ENCODE measurements at regions not wholly inside any gene's neighbourhood (a gene's known extent, or its start where the extent isn't known, plus 50 kb on each side); places are given as distances from the start of the nearest gene placed in this dataset.

- Histone ChIP-seq H2AFZ (peak overlapping the region; percentile 96), H4K20me1 (ENCODE audit: insufficient read depth, poor library complexity, severe bottlenecking) (no peaks in the 10 kb centered on the region)
- no peak for TF ChIP-seq EZH2phosphoT487 (IDR thresholded peaks at IDR 0.05; ENCODE audit: low read depth, severe bottlenecking, unreplicated experiment)
- no peak for TF ChIP-seq CTCF (IDR thresholded peaks at IDR 0.05; ENCODE audit: poor library complexity)
- TF ChIP-seq EZH2 (IDR thresholded peaks at IDR 0.05; ENCODE audit: borderline replicate concordance), result no peak
Observed at GRCh38 chr1:42035830-42036604, 117.2 kb upstream of the GUCA2B start.

GRCh38 chr1:42035205-42035829 lies 116.6 kb upstream of the HIVEP3 start:
- Histone ChIP-seq H2AFZ (peak overlapping the region; percentile 98), H3K27me3 (peaks cover 24% of the 10 kb centered on the region), H3K4me1 (ENCODE audit: insufficient read depth) (no peaks in the 10 kb centered on the region), H3K4me2 (peak overlapping the region; percentile 94), H4K20me1 (ENCODE audit: insufficient read depth, poor library complexity, severe bottlenecking) (no peaks in the 10 kb centered on the region), H3K79me2 (no peaks in the 10 kb centered on the region), H3K9me2 (replicated peaks; ENCODE audit: insufficient read depth) (no peaks in the 10 kb centered on the region), H3K4me3 (peak overlapping the region; percentile 97), H3K27ac (peak overlapping the region; percentile 74), H3K36me3 (replicated peaks; ENCODE audit: insufficient read depth, low read depth) (no peaks in the 10 kb centered on the region), H3K9me3 (ENCODE audit: low read depth) (no peaks in the 10 kb centered on the region)
- DNase-seq (ENCODE audit: low spot score), result peak; percentile 90
- no peak for TF ChIP-seq EZH2phosphoT487 (IDR thresholded peaks at IDR 0.05; ENCODE audit: low read depth, severe bottlenecking, unreplicated experiment)
- peak; percentile 43 for TF ChIP-seq CTCF (IDR thresholded peaks at IDR 0.05; ENCODE audit: poor library complexity)
- no peak for TF ChIP-seq EZH2 (IDR thresholded peaks at IDR 0.05; ENCODE audit: borderline replicate concordance)
- WGBS (ENCODE audit: low lambda C conversion rate, missing lambda C conversion rate), result under 1% methylated on average over 33 of the region's 66 CpGs

More at GRCh38 chr1:42035830-42036604, 117.2 kb upstream of the GUCA2B start:
- Histone ChIP-seq H3K79me2 (no peaks in the 10 kb centered on the region), H3K4me1 (ENCODE audit: insufficient read depth) (no peaks in the 10 kb centered on the region), H3K27me3 (peaks cover 24% of the 10 kb centered on the region), H3K27ac (no peak overlapping the region), H3K9me3 (ENCODE audit: low read depth) (no peaks in the 10 kb centered on the region), H3K9me2 (replicated peaks; ENCODE audit: insufficient read depth) (no peaks in the 10 kb centered on the region), H3K4me3 (peak overlapping the region; percentile 14), H3K36me3 (replicated peaks; ENCODE audit: insufficient read depth, low read depth) (no peaks in the 10 kb centered on the region), H3K4me2 (peak overlapping the region; percentile 95)
- WGBS (ENCODE audit: low lambda C conversion rate, missing lambda C conversion rate), result 3% methylated on average over 25 of the region's 60 CpGs
- peak; percentile 97 for DNase-seq (ENCODE audit: low spot score)

- Histone ChIP-seq H2AFZ (no peak overlapping the region), H3K4me3 (no peak overlapping the region), H3K4me2 (peak overlapping the region; percentile 94)
Observed at GRCh38 chr1:42034426-42034825, 115.7 kb upstream of the HIVEP3 start.

More at GRCh38 chr1:42034426-42034825, 115.7 kb upstream of the HIVEP3 start:
- no peaks in the 10 kb centered on the region for H3K9me3 ChIP-seq (ENCODE audit: low read depth)
- WGBS (ENCODE audit: low lambda C conversion rate, missing lambda C conversion rate), result 78% methylated on average over 6 of the region's 6 CpGs
- no peak for TF ChIP-seq EZH2phosphoT487 (IDR thresholded peaks at IDR 0.05; ENCODE audit: low read depth, severe bottlenecking, unreplicated experiment)
- no peak for TF ChIP-seq CTCF (IDR thresholded peaks at IDR 0.05; ENCODE audit: poor library complexity)
- TF ChIP-seq EZH2 (IDR thresholded peaks at IDR 0.05; ENCODE audit: borderline replicate concordance), result no peak
- DNase-seq (ENCODE audit: low spot score), result no peak
- H3K27ac ChIP-seq, result no peak overlapping the region
- H3K4me1 ChIP-seq (ENCODE audit: insufficient read depth), result no peaks in the 10 kb centered on the region
- H3K36me3 ChIP-seq (replicated peaks; ENCODE audit: insufficient read depth, low read depth), result no peaks in the 10 kb centered on the region
- H3K9me2 ChIP-seq (replicated peaks; ENCODE audit: insufficient read depth), result no peaks in the 10 kb centered on the region
- peaks cover 24% of the 10 kb centered on the region for H3K27me3 ChIP-seq
- H4K20me1 ChIP-seq (ENCODE audit: insufficient read depth, poor library complexity, severe bottlenecking), result no peaks in the 10 kb centered on the region
- H3K79me2 ChIP-seq, result no peaks in the 10 kb centered on the region

Data from hepatocyte (in vitro differentiated cells).